OCI-M2 (cell line): ENCODE measurements at regions not wholly inside any gene's neighbourhood (a gene's known extent, or its start where the extent isn't known, plus 50 kb on each side); places are given as distances from the start of the nearest gene placed in this dataset.

ENCODE experiments used
- DNase-seq: peaks from one replicate; lab custom pipeline; 2025; ENCODE audit not compliant: unreplicated experiment; lab: John Stamatoyannopoulos, UW

DNA sequence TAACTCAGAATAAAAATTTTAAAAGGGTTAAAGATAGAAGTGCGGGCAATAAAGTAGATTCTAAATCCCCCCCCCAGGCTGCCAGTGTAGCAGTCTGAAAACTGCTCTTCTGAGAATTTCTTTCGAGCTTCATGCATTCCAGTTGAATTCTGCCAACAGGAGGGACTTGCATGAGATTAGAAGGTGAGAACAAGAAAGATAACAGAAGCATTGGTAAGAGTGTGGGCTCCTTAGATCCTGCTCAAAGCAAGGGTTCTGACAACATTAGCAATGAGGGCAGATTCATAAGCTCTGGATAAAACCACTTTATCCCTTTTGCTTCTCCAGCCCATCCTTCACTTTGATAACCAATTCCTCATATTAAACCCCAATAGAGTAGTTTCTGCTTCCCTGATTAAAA lies 235.9 kb upstream of the CDH6 start:
- DNase-seq = no peak

DNA sequence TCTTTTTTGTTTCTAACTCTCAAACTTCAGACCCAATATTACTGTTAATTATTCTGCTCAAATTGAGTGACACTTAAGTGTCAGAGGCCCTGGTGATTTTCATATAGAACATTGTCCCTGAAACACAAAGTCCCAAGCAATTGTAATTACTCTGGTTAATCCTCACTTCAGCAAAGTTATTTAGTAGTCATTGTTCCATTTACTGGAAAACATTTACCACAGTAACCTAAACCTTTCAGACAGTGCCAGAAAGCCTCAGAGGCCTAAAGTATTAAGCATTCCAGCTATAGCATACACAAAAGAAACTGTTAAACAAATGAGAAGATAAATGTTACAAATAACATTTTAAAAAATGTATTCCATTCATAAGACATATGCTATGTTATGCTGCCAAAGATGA lies 237.2 kb upstream of the CDH6 start:
- no peak for DNase-seq

- DNase-seq = no peak
Observed at GRCh38 chr5:30937070-30937469, 256.4 kb upstream of the CDH6 start.

- no peak for DNase-seq
Observed at GRCh38 chr5:30933599-30933998, 259.9 kb upstream of the CDH6 start.

DNA sequence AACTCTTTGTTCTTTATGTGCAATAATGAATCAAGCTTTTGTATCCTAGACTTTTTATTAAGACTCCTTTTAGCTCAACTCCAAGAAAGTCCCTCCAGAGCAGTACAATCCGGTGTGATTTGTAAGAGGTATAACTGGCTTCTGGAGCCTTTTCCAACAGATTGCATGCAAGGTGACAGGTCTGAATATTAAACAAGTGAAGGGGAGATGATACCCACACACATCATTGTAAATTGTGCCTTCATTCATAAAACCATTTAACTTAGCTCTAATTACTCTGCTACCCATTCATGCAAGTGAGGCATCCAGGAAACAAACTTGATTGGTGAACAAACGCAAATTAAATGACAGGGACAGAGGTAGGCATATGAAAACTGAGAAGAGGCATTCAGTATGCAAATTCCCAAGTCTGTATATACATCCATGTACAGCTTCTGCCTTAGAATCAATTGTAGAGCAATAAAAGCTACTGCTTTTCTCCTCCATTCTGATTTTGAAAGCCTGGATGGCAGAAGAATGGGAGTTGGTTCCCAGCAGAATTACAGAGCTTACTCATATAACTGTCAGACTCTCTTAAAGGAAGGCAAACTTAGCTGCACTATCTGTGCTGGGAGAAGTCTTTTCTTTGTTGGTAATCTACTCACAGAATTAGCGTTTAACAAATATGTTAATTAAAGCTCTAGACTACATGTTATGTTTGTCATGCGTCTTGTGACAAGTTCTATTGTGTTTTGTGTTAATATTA lies 261.0 kb upstream of the CDH6 start:
- no peak for DNase-seq

DNA sequence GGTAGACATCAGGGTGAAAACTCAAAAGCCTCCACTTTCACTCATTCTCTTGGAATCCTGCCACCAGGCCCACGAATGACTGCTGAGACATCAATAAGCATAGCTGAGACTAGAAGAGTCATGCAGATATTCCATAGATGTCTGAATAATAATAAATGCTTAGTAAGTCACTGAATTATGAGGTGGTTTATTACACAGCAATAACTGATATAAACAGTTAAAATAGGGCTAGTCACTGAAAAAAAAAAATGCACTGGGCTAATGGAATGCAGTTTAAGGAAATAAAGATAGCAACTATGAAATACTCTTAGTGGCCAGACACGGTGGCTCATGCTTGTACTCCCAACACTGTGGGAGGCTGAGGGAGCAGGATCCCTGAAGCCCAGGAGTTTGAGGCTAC lies 262.8 kb upstream of the CDH6 start:
- DNase-seq = no peak

DNA sequence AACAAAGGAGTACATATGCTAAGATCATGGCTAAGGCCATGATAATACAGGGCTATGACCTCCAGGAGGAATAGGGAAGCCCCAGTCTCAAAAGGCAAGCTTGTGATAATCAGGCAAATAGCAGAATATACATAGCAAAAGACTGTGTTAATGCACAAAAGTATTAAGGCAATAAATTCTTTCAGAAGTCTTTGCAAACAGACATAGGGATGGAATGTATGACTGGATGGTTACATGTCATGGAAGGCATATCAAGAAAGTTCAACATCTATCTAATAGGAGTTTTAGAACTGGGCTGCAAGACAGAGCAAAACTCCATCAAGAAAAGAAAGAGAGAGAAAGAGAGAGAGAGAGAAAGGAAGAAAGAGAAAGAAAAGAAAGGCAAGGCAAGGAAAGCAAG lies 264.5 kb upstream of the CDH6 start:
- no peak for DNase-seq

GRCh38 chr5:30926218-30926617 lies 267.3 kb upstream of the CDH6 start:
- no peak for DNase-seq

DNA sequence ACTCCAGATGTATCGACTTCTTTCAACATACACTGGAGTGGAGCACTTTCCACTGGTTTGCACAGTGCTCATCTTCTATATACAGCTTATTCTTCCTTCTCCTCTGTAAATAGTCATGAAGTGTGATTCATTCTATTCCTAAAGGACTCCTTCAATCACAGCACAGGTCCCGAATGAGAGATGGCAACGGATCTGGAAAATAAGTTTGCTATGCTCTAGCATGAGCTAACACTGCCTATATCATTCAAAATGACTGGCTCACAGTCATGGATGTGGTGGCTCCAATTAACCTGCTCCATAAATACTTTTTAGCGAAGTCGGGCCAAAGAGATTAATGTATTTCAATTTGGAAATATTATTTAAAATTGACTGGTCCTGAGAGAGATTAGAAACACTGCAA lies 272.1 kb upstream of the CDH6 start:
- DNase-seq = no peak

- DNase-seq = no peak
Observed at GRCh38 chr5:30918171-30918570, 275.3 kb upstream of the CDH6 start.

GRCh38 chr5:30908356-30908755 lies 285.1 kb upstream of the CDH6 start:
- DNase-seq = no peak

GRCh38 chr5:30900367-30900766 lies 293.1 kb upstream of the CDH6 start:
- no peak for DNase-seq

DNA sequence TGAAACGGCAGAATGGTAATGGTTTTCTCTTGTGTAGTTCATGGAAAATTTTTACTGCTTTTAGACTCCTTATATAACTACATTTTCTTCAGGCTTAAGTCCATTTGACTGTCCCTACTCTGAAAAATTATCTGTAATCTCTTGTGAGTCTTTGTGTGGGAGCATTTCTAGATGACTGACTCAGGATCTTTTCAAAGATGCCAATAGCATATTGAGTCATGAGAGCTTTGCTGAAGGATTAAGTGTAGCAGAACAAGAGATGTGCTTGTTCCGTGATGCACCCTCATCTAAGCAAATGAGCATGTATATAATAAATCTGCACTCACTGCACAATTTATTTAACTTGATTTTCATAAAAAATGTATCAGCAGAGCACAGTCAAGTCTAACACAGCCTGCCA lies 298.7 kb upstream of the CDH6 start:
- DNase-seq = no peak

DNA sequence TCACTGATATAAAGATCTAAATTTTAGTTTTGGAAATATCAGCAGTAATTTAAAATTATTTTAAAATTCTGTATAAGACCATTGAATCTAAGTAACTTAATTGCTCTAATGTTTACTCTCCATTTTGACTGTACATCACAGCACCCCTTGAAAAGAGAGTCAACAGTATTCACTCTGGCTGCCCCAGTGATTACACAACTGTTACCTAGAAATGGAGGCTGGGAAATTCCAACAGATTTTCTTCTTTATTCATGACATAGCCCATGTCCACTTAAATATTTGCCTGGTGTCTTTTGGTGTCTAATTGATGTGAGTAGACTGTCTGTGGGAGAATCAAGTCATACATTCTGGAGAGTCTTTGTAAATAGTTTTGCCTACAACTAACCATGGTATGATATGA lies 301.8 kb upstream of the CDH6 start:
- DNase-seq = no peak

GRCh38 chr5:30890377-30890776 lies 303.1 kb upstream of the CDH6 start:
- no peak for DNase-seq

DNA sequence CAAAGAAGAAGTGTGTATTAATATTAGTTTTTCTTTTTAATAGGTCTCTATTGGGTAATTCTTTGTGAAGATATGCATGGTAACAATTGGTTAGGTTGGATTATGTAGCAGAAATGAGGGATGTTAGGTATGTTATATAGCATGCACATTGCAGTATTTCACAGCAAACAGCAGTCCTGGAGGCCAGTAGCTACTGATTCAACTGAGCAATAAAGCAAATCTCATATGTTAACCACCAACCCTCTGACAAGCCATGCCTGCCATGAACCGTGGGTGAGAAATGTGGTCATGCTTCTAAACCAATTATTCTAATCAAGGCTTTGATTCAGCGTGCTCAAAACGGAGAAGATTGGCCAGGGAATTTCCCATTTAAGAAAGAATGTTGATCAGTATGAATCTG lies 313.0 kb upstream of the CDH6 start:
- DNase-seq = no peak

DNA sequence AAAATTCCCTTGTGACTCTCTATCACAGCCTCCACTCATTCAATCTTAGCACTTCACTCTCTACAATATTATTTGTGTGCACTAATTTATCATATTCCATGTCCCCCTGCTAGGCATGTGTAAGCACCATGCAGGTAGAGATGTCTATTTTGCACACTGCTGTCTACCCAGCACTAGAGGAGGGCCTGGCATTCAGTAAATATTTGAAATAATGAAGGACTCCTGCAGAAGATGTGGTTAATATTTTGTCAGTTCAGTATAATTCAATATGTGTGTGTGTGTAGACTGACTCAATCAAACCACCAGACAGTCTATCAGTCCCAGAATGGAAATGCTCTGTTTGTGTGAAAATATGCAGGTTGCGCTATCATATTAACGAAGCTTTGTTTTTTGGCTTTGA lies 313.6 kb upstream of the CDH6 start:
- no peak for DNase-seq

- no peak for DNase-seq
Observed at GRCh38 chr5:30878746-30879145, 314.7 kb upstream of the CDH6 start.

- no peak for DNase-seq
Observed at GRCh38 chr5:30878296-30878695, 315.2 kb upstream of the CDH6 start.

GRCh38 chr5:30874241-30875034 lies 319.0 kb upstream of the CDH6 start:
- no peak for DNase-seq

DNA sequence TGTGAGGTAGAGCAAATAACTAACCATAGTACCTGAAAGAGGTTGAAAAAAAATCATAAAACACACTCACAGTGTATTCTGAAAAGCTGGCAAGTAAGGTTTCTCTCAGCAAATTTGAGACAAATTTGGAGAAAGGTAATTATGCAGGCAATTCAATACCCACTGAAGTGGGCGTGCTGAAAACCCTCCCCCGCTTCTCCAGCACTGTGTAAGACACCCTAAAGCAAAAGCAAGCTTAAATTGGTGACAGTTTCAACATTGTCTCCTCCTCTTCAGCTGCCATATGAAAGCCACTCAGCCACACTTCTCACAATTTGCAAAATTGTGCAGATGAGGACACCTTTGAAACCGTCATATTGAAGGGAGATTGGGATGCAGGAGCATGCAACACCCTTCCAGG lies 322.3 kb upstream of the CDH6 start:
- no peak for DNase-seq

DNA sequence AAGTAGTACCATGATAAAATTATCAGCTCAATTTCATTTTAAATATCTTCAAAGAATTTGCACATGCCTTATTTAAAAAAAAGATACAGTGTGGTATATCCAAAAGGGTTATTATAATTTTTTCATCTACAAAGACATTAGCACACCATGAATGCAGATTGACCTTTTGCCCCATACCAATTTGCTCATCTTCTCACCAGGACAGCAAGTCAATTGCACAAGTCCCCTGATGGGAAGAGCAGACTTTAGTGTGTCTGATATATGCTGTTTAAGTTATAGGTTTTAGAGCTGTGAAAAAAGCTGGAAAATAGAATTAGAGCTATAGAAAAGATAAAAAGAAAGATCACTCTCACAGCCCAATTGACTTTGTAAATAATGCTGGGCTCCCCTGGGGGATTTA lies 325.8 kb upstream of the CDH6 start:
- DNase-seq = no peak

DNA sequence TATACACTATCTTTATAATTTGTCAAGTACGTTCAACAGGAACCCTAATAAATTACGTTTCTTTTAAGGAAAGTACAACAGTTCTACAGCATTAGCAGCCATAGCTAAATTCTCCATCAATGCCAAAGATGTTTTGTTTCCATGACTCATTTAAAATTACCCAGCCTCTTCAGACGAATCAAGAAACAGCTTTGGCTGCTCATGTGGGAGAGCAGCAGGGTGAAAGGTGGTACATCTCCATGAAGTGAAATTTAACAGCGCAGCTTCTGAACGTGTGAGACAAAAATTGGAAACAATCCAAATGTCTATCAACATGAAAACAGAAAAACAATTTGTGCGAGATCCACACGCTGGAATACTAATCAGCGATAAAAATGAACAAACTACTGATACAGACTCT lies 327.3 kb upstream of the CDH6 start:
- DNase-seq = no peak
